HepG2 (cell line): ENCODE measurements at regions not wholly inside any gene's neighbourhood (a gene's known extent, or its start where the extent isn't known, plus 50 kb on each side); places are given as distances from the start of the nearest gene placed in this dataset.

Experiments
- ATAC-seq: fragments of 200-7000 bp; cut with Tn5 transposase; 3 replicates; pipeline ENCODE4 v1.9.1; 2020; ENCODE audit warnings: mild to moderate bottlenecking, moderate library complexity
- BruUV-seq: library from RNA; stranded (reverse); fragments of 400-500 nt; replicated peaks from 2 replicates; lab custom pipeline; 2021; lab: Mats Ljungman, UMichigan
- CTCF ChIA-PET: fragments of 300-600 bp; formaldehyde crosslinking; extraction: SDS; loops from one replicate; lab custom pipeline; 2021; ENCODE audit warnings: low total read pairs, inconsistent platforms, low intra/inter-chr PET ratio; lab: Yijun Ruan, JAX
- POLR2A ChIA-PET: fragments of 350-600 bp; sonication (Branson Sonifier 250); formaldehyde crosslinking; loops from one replicate; lab custom pipeline; 2020; ENCODE audit warnings: antibody characterized with exemption, inconsistent platforms; lab: Yijun Ruan, JAX
- DNase-seq: peaks from one replicate; pipeline ENCODE4 v3.0.0-alpha.2; 2015; ENCODE audit warnings: low spot score
- FAIRE-seq: peaks from 3 replicates; lab custom pipeline; 2011; peaks lifted over from hg19 to GRCh38; lab: Jason Lieb, UNC
- H2AFZ ChIP-seq: one replicate; pipeline ENCODE4 v1.6.1; 2011; ENCODE audit warnings: low read length, inconsistent platforms
- H3K27ac ChIP-seq: fragments of 300-600 bp; 3 replicates; pipeline ENCODE4 v1.8.0; 2011; ENCODE audit warnings: mixed run types, mild to moderate bottlenecking, mixed read lengths, low read length, inconsistent platforms; ENCODE audit not compliant: insufficient read depth; ENCODE audit errors: extremely low read length
- H3K27me3 ChIP-seq, 2 experiments: fragments of 200-600 bp in 1 of 2; 2 replicates in 1 of 2; 3 replicates in 1 of 2; pipeline versions ENCODE4 v1.6.0 to v1.8.0; 2011; ENCODE audit warnings: low read length in 2 of 2, mild to moderate bottlenecking in 2 of 2, moderate library complexity in 2 of 2, inconsistent platforms in 1 of 2; ENCODE audit not compliant: insufficient read depth in 2 of 2, control insufficient read depth in 1 of 2
- H3K36me3 ChIP-seq, 2 experiments: fragments of 200-600 bp in 1 of 2; replicated peaks in 1 of 2; 2 replicates in 1 of 2; 3 replicates in 1 of 2; pipeline versions ENCODE4 v1.5.1 to v1.8.0; 2011; ENCODE audit warnings: low read length in 2 of 2, inconsistent platforms in 1 of 2; ENCODE audit not compliant: insufficient read depth in 2 of 2, control insufficient read depth in 1 of 2
- H3K4me1 ChIP-seq: 2 replicates; pipeline ENCODE4 v1.5.1; 2012; ENCODE audit warnings: low read length, inconsistent platforms; ENCODE audit not compliant: insufficient read depth
- H3K4me2 ChIP-seq: 2 replicates; pipeline ENCODE4 v1.6.0; 2011; ENCODE audit warnings: low read depth, low read length, inconsistent platforms
- H3K4me3 ChIP-seq, 3 experiments: fragments of 200-600 bp in 1 of 3; sonication (generic), shearing (Covaris generic) in 1 of 3; replicated peaks in 1 of 3; 2 replicates each; pipeline ENCODE4 v1.5.1; 2011 to 2016; ENCODE audit warnings: low read length in 3 of 3, inconsistent platforms in 2 of 3, low read depth in 2 of 3, mild to moderate bottlenecking in 2 of 3, control low read depth in 1 of 3, mixed read lengths in 1 of 3; ENCODE audit not compliant: insufficient read depth in 1 of 3
- H3K79me2 ChIP-seq: one replicate; pipeline ENCODE4 v1.6.1; 2011; ENCODE audit warnings: low read length, inconsistent platforms; ENCODE audit not compliant: insufficient read depth
- H3K9ac ChIP-seq: 2 replicates; pipeline ENCODE4 v1.6.0; 2011; ENCODE audit warnings: mild to moderate bottlenecking, low read depth, low read length, inconsistent platforms; ENCODE audit not compliant: insufficient read depth
- H3K9me3 ChIP-seq: 2 replicates; pipeline ENCODE4 v1.5.1; 2012; ENCODE audit warnings: mild to moderate bottlenecking, low read length
- H4K20me1 ChIP-seq: 2 replicates; pipeline ENCODE4 v1.6.0; 2011; ENCODE audit warnings: inconsistent platforms, mild to moderate bottlenecking, low read length, moderate library complexity; ENCODE audit not compliant: insufficient read depth
- ERF ChIP-seq: IDR thresholded peaks from 2 replicates; pipeline ENCODE4 v1.6.1; 2018; ENCODE audit warnings: missing biosample characterization, missing genetic modification reagents
- MAFK ChIP-seq, 2 experiments: IDR thresholded peaks in 1 of 2; conservative IDR thresholded peaks in 1 of 2; 2 replicates each; pipeline ENCODE4 v1.6.1; 2011; ENCODE audit warnings: improper control_type of control experiment in 2 of 2, low read length in 2 of 2
- NR2F6 ChIP-seq, 2 experiments: IDR thresholded peaks; 2 replicates each; pipeline ENCODE4 v1.6.1; 2016; ENCODE audit warnings: antibody characterized with exemption in 1 of 2, mild to moderate bottlenecking in 1 of 2
- ZBTB25 ChIP-seq: IDR thresholded peaks from 2 replicates; pipeline ENCODE4 v1.6.1; 2018; ENCODE audit warnings: missing genetic modification reagents
- ZNF564 ChIP-seq: sonication (generic); formaldehyde crosslinking; IDR thresholded peaks from 2 replicates; pipeline ENCODE4 v1.8.1; 2023; ENCODE audit warnings: mild to moderate bottlenecking, missing genetic modification reagents
- ZNF605 ChIP-seq: sonication (generic); formaldehyde crosslinking; IDR thresholded peaks from 2 replicates; pipeline ENCODE4 v1.8.0; 2022; ENCODE audit warnings: mild to moderate bottlenecking, missing genetic modification reagents
- ZNF616 ChIP-seq: sonication (generic); formaldehyde crosslinking; IDR thresholded peaks from 2 replicates; pipeline ENCODE4 v1.5.0; 2020; ENCODE audit warnings: low read depth, mild to moderate bottlenecking, missing genetic modification reagents
- ZNF678 ChIP-seq: sonication (generic); formaldehyde crosslinking; IDR thresholded peaks from 2 replicates; pipeline ENCODE4 v1.4.0; 2020; ENCODE audit warnings: mild to moderate bottlenecking, missing genetic modification reagents
- ZNF775 ChIP-seq: sonication (generic); formaldehyde crosslinking; IDR thresholded peaks from 2 replicates; pipeline ENCODE4 v1.4.0; 2020; ENCODE audit warnings: missing genetic modification reagents, mild to moderate bottlenecking, moderate library complexity, borderline replicate concordance
- WGBS: methylation state at CpG from one replicate; pipeline ENCODE4 v1.1.6; 2017; ENCODE audit warnings: low lambda C conversion rate; 5-methylcytosine and 5-hydroxymethylcytosine counted together
- in situ Hi-C: cut with HindIII; loops from 2 replicates; pipeline ENCODE4 v1.10.0; 2017; ENCODE audit warnings: low pct_unique_long_range_greater_than_20kb; ENCODE audit not compliant: extremely low pct_ligation_motif_present
- intact Hi-C: fragments of 100-400 bp; cut with micrococcal nuclease; formaldehyde crosslinking; loops from one replicate; pipeline ENCODE4 v1.10.0; 2022; ENCODE audit not compliant: unreplicated experiment

GRCh38 chr15:66936861-66937582 is 128.4 kb upstream of the SMAD3 start (continued):
- TF ChIP-seq ZBTB25 = no peak
- TF ChIP-seq NR2F6 (IDR thresholded peaks at IDR 0.05) = no peak
- no peak for TF ChIP-seq NR2F6 (CRISPR knock-in tag; IDR thresholded peaks at IDR 0.05)
- TF ChIP-seq ERF (CRISPR knock-in tag) = no peak
- no peak for TF ChIP-seq ZNF605 (CRISPR knock-in tag)
- TF ChIP-seq ZNF775 (CRISPR knock-in tag) = no peak

- Histone ChIP-seq H3K9me3 (peaks cover 9% of the 10 kb centered on the region; the same call in 1 of the 2 replicates), H3K27me3 (peaks cover 0 to 16% of the 10 kb centered on the region in 2 experiments; a peak in 3 of 5 replicates), H4K20me1 (no peaks in the 10 kb centered on the region), H3K4me2 (no peak overlapping the region), H3K9ac (no peak overlapping the region), H2AFZ (no peak overlapping the region), H3K4me1 (peaks cover 38% of the 10 kb centered on the region), H3K27ac (no peak overlapping the region), H3K4me3 (no peak overlapping the region), H3K36me3 (no peaks in the 10 kb centered on the region), H3K79me2 (no peaks in the 10 kb centered on the region)
- in situ Hi-C loops = loop anchor here (25.0 kb wide), 1 partner anchor 500 kb away; no protein-coding TSS in a partner anchor
- 100% methylated on average over 1 of the region's 3 CpGs for WGBS
- no peak for FAIRE-seq
- TF ChIP-seq ZNF616 (CRISPR knock-in tag) (no peak), MAFK (conservative IDR thresholded peaks at IDR 0.05 in 1 of 2, IDR thresholded peaks at IDR 0.05 in 1 of 2; ENCODE audit: low read length in 2 of 2) (no peak), ZNF678 (CRISPR knock-in tag) (no peak), ZNF564 (peak; percentile 98)
- ChIA-PET CTCF (no interaction called here), POLR2A (no interaction called here)
- no peak for DNase-seq
- BruUV-seq = no TSS peak
- ATAC-seq = no peak
- intact Hi-C loops = no loop called here
These were observed 127.8 kb upstream of the SMAD3 start for GRCh38 chr15:66937588-66937987.
